SK-N-SH (cell line): ENCODE measurements at regions not wholly inside any gene's neighbourhood (a gene's known extent, or its start where the extent isn't known, plus 50 kb on each side); places are given as distances from the start of the nearest gene placed in this dataset.

ENCODE experiments used
- CHD2 ChIP-seq: fragments of 150-350 bp; IDR thresholded peaks from 2 replicates; pipeline ENCODE4 v1.6.1; 2018; ENCODE audit warnings: low read length; ENCODE audit not compliant: partially characterized antibody
- TF ChIP-seq, protein P1 (sequence below): fragments of 150-350 bp; IDR thresholded peaks from 2 replicates; pipeline ENCODE4 v1.6.1; 2017; ENCODE audit warnings: antibody characterized with exemption, low read length, low read depth, borderline replicate concordance

DNA sequence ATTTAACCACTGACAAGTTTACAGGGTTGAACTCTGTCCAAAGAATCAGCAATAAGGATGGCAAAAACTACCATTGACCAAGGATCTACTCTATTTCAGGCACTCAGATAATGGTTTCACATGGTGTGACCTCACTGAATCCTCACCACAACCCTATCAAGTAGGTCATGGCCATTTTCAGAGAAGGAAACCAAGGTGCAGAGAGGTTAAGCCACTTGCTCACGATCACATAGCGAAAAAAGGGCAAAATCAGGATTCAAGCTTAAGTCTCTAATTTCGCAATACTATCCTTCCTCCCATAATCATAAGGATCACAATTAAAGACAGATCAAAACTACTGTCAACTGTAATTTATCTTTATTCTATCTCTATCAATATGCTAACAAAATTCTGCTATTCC, 191.0 kb upstream of the AFF2 start:
- TF ChIP-seq, protein P1, sequence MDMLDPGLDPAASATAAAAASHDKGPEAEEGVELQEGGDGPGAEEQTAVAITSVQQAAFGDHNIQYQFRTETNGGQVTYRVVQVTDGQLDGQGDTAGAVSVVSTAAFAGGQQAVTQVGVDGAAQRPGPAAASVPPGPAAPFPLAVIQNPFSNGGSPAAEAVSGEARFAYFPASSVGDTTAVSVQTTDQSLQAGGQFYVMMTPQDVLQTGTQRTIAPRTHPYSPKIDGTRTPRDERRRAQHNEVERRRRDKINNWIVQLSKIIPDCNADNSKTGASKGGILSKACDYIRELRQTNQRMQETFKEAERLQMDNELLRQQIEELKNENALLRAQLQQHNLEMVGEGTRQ, result no peak
- TF ChIP-seq CHD2, result no peak
